ENCODE measurements at regions not wholly inside any gene's neighbourhood (a gene's known extent, or its start where the extent isn't known, plus 50 kb on each side); places are given as distances from the start of the nearest gene placed in this dataset.

GRCh38 chr21:25496825-25497482 is 110.3 kb downstream of the MRPL39 start:
- TF ChIP-seq, protein P1, sequence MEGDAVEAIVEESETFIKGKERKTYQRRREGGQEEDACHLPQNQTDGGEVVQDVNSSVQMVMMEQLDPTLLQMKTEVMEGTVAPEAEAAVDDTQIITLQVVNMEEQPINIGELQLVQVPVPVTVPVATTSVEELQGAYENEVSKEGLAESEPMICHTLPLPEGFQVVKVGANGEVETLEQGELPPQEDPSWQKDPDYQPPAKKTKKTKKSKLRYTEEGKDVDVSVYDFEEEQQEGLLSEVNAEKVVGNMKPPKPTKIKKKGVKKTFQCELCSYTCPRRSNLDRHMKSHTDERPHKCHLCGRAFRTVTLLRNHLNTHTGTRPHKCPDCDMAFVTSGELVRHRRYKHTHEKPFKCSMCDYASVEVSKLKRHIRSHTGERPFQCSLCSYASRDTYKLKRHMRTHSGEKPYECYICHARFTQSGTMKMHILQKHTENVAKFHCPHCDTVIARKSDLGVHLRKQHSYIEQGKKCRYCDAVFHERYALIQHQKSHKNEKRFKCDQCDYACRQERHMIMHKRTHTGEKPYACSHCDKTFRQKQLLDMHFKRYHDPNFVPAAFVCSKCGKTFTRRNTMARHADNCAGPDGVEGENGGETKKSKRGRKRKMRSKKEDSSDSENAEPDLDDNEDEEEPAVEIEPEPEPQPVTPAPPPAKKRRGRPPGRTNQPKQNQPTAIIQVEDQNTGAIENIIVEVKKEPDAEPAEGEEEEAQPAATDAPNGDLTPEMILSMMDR (IDR thresholded peaks at IDR 0.05) = no peak
- DNase-seq (no peak), ATAC-seq (no peak)
- intact Hi-C loops (cut with DNase I, micrococcal nuclease) = no loop called here
- Histone ChIP-seq H3K36me3 (ENCODE audit: low read depth) (no peaks in the 10 kb centered on the region), H3K9me3 (no peaks in the 10 kb centered on the region), H3K4me3 (no peak overlapping the region), H3K4me1 (ENCODE audit: low read depth) (no peaks in the 10 kb centered on the region)

GRCh38 chr21:25494804-25495203 is 112.5 kb downstream of the MRPL39 start:
- H3K4me1 ChIP-seq (ENCODE audit: low read depth) = no peaks in the 10 kb centered on the region
- no peak for DNase-seq
- no peaks in the 10 kb centered on the region for H3K36me3 ChIP-seq (ENCODE audit: low read depth)
- TF ChIP-seq, protein P1 (IDR thresholded peaks at IDR 0.05) = no peak
- no peaks in the 10 kb centered on the region for H3K9me3 ChIP-seq
- no peak for ATAC-seq
- intact Hi-C loops (cut with DNase I, micrococcal nuclease) = no loop called here
- H3K4me3 ChIP-seq = no peak overlapping the region

DNA sequence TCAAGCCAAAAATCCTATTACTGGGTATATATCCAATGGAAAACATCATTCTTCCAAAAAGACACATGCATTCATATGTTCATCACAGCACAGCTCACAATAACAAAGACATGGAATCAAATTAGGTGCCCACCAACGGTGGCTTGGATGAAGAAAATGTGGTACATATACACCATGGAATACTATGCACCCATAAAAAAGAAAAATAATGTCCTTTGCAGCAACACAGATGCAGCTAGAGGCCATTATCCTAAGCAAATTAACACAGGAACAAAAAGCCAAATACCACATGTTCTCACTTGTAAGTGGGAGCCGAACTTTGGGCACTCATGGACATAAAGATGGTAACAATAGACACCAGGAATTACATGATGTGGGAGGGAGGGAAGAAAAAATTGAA is 113.6 kb downstream of the MRPL39 start:
- H3K4me3 ChIP-seq = no peak overlapping the region
- H3K9me3 ChIP-seq = no peaks in the 10 kb centered on the region
- TF ChIP-seq, protein P1 (IDR thresholded peaks at IDR 0.05) = no peak
- DNase-seq (no peak), ATAC-seq (no peak)
- intact Hi-C loops (cut with DNase I, micrococcal nuclease) = no loop called here
- no peaks in the 10 kb centered on the region for H3K4me1 ChIP-seq (ENCODE audit: low read depth)
- no peaks in the 10 kb centered on the region for H3K36me3 ChIP-seq (ENCODE audit: low read depth)

DNA sequence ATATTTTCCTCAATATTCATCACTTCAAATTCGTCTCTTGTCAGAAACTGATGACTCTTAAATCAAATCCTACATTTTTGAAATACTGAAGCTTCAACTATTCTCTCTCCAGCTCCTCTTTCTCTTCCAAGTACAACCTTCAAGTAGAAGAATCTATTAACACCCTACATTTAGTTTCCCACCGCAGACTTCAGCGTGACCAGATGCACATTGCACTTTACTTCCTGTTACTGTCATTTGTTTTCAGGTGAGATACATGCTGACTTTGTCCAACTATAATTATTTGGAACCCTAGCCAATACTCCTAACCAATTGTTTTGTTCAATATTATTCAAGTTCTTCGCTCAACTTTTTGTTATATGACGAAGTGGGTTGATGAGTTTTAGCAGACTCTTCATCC is 116.0 kb downstream of the MRPL39 start:
- H3K4me1 ChIP-seq (ENCODE audit: low read depth) = no peaks in the 10 kb centered on the region
- no peaks in the 10 kb centered on the region for H3K36me3 ChIP-seq (ENCODE audit: low read depth)
- intact Hi-C loops (cut with DNase I, micrococcal nuclease) = no loop called here
- H3K9me3 ChIP-seq = no peaks in the 10 kb centered on the region
- DNase-seq = no peak
- no peak overlapping the region for H3K4me3 ChIP-seq
- no peak for ATAC-seq
- TF ChIP-seq, protein P1 (IDR thresholded peaks at IDR 0.05) = no peak

DNA sequence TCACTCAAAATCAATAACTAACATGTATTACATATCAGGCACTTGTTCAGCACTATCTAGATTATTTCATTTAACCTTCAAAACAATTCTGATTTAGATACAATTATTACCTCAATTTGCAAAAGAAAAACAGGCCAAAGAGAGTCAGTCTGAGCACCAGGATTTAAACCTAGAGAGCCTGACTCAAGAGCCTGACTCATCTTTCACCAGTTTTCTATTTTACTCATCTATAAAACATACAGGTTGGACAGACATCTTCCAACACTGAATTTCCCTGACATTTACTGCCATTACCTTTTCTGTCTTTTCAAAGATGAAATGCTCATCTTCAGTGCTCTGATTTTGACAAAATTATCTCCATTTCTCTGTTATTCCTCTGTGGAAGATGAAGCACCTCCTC is 116.5 kb downstream of the MRPL39 start:
- no peaks in the 10 kb centered on the region for H3K36me3 ChIP-seq (ENCODE audit: low read depth)
- no peaks in the 10 kb centered on the region for H3K9me3 ChIP-seq
- H3K4me1 ChIP-seq (ENCODE audit: low read depth) = no peaks in the 10 kb centered on the region
- DNase-seq (no peak), ATAC-seq (no peak)
- intact Hi-C loops (cut with DNase I, micrococcal nuclease) = no loop called here
- no peak overlapping the region for H3K4me3 ChIP-seq
- TF ChIP-seq, protein P1 (IDR thresholded peaks at IDR 0.05) = no peak

DNA sequence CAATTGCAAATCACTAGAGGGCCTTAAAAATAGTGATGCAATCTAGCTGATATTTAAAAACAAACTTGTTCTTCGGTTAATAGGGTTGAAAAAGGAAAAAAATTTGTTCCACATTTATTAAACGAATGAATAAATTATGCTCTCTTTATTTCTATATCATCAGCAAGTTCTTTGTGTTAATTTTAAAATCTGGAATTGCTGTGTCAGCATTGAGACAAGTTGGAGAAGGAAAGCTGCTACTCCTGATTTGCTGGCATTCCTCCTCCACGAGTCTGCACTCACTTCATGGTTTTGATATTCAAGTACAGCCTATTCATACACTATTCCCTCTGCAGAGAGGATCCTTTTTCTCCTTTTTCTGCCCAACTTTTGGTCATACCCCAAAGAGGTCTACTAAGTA is 117.6 kb downstream of the MRPL39 start:
- H3K4me1 ChIP-seq (ENCODE audit: low read depth) = no peaks in the 10 kb centered on the region
- TF ChIP-seq, protein P1 (IDR thresholded peaks at IDR 0.05) = no peak
- intact Hi-C loops (cut with DNase I, micrococcal nuclease) = no loop called here
- H3K36me3 ChIP-seq (ENCODE audit: low read depth) = no peaks in the 10 kb centered on the region
- no peaks in the 10 kb centered on the region for H3K9me3 ChIP-seq
- DNase-seq (no peak), ATAC-seq (no peak)
- no peak overlapping the region for H3K4me3 ChIP-seq

All from mucosa of descending colon (tissue), 3 donors.